ENCODE measurements at regions not wholly inside any gene's neighbourhood (a gene's known extent, or its start where the extent isn't known, plus 50 kb on each side); places are given as distances from the start of the nearest gene placed in this dataset.

GRCh38 chr14:61132336-61132735 lies 148.8 kb downstream of the TMEM30B start:
- no peak for TF ChIP-seq EZH2 (IDR thresholded peaks at IDR 0.05; ENCODE audit: borderline replicate concordance)
- TF ChIP-seq, protein P1, sequence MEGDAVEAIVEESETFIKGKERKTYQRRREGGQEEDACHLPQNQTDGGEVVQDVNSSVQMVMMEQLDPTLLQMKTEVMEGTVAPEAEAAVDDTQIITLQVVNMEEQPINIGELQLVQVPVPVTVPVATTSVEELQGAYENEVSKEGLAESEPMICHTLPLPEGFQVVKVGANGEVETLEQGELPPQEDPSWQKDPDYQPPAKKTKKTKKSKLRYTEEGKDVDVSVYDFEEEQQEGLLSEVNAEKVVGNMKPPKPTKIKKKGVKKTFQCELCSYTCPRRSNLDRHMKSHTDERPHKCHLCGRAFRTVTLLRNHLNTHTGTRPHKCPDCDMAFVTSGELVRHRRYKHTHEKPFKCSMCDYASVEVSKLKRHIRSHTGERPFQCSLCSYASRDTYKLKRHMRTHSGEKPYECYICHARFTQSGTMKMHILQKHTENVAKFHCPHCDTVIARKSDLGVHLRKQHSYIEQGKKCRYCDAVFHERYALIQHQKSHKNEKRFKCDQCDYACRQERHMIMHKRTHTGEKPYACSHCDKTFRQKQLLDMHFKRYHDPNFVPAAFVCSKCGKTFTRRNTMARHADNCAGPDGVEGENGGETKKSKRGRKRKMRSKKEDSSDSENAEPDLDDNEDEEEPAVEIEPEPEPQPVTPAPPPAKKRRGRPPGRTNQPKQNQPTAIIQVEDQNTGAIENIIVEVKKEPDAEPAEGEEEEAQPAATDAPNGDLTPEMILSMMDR (IDR thresholded peaks at IDR 0.05; ENCODE audit: poor library complexity) = no peak

Data from hepatocyte (in vitro differentiated cells).